ENCODE measurements at regions not wholly inside any gene's neighbourhood (a gene's known extent, or its start where the extent isn't known, plus 50 kb on each side); places are given as distances from the start of the nearest gene placed in this dataset.

- no peak for TF ChIP-seq CTCF (IDR thresholded peaks at IDR 0.05; ENCODE audit: low read length)
- no peak for TF ChIP-seq EZH2 (IDR thresholded peaks at IDR 0.05; ENCODE audit: borderline replicate concordance, low read length)
These were observed 233.6 kb upstream of the THSD7B start for GRCh38 chr2:136531731-136532130.
